Tibial artery (tissue), 4 donors: ENCODE measurements at regions not wholly inside any gene's neighbourhood (a gene's known extent, or its start where the extent isn't known, plus 50 kb on each side); places are given as distances from the start of the nearest gene placed in this dataset.

Experiments
- DNase-seq, 2 donors: peaks; one replicate each; pipeline ENCODE4 v3.0.0-alpha.2; 2019
- H3K27ac ChIP-seq, 2 donors: fragments of 200-600 bp; sonication (generic) in 1 of 2; 1 replicate in 1 of 2; 2 replicates in 1 of 2; pipeline ENCODE4 v1.5.1; 2018 to 2019; ENCODE audit warnings: mild to moderate bottlenecking in 1 of 2
- H3K27me3 ChIP-seq, 2 donors: fragments of 200-600 bp; sonication (generic) in 1 of 2; one replicate each; pipeline versions ENCODE4 v1.5.1 to v1.6.0; 2016 to 2019
- H3K36me3 ChIP-seq, 3 donors: fragments of 200-600 bp; sonication (generic) in 2 of 3; one replicate each; pipeline ENCODE4 v1.5.1; 2016 to 2019; ENCODE audit warnings: mild to moderate bottlenecking in 2 of 3
- H3K4me1 ChIP-seq, 4 donors: fragments of 200-600 bp; sonication (generic) in 2 of 4; 1 replicate in 3 of 4; 2 replicates in 1 of 4; pipeline ENCODE4 v1.5.1; 2016 to 2019
- H3K4me3 ChIP-seq, 2 donors: fragments of 200-600 bp; sonication (generic) in 1 of 2; 1 replicate in 1 of 2; 2 replicates in 1 of 2; pipeline ENCODE4 v1.5.1; 2018 to 2019; ENCODE audit warnings: mild to moderate bottlenecking in 2 of 2
- H3K9me3 ChIP-seq, 3 donors: fragments of 200-600 bp; sonication (generic) in 1 of 3; one replicate each; pipeline ENCODE4 v1.5.1; 2016 to 2019
- CTCF ChIP-seq, 2 experiments: fragments of 200-600 bp in 1 of 2; fragments of 450-650 bp in 1 of 2; IDR thresholded peaks; one replicate each; pipeline ENCODE4 v1.5.1; 2017 to 2019; ENCODE audit warnings: antibody characterized with exemption in 2 of 2, mild to moderate bottlenecking in 1 of 2, moderate library complexity in 1 of 2
- intact Hi-C: fragments of 100-400 bp; cut with DNase I; formaldehyde crosslinking; loops from one replicate; pipeline ENCODE4 v1.15.0; 2023; ENCODE audit warnings: low total_unique reads

GRCh38 chr4:159764343-159764952 lies 661.6 kb downstream of the RAPGEF2 start:
- TF ChIP-seq CTCF (IDR thresholded peaks at IDR 0.05), result peak; percentile 25 to 40
- intact Hi-C loops, result no loop called here
- Histone ChIP-seq H3K27me3 (no peaks in the 10 kb centered on the region), H3K27ac (no peak overlapping the region), H3K9me3 (no peaks in the 10 kb centered on the region), H3K4me3 (no peak overlapping the region), H3K36me3 (no peaks in the 10 kb centered on the region), H3K4me1 (no peaks in the 10 kb centered on the region)
- DNase-seq, result no peak

- Histone ChIP-seq H3K9me3 (no peaks in the 10 kb centered on the region), H3K36me3 (no peaks in the 10 kb centered on the region), H3K4me1 (no peaks in the 10 kb centered on the region), H3K27me3 (no peaks in the 10 kb centered on the region), H3K4me3 (no peak overlapping the region), H3K27ac (no peak overlapping the region)
- DNase-seq, result no peak
- TF ChIP-seq CTCF (IDR thresholded peaks at IDR 0.05), result no peak
- intact Hi-C loops, result no loop called here
Measured at GRCh38 chr4:159765382-159765781, 662.5 kb downstream of the RAPGEF2 start.

- TF ChIP-seq CTCF (IDR thresholded peaks at IDR 0.05), result no peak
- no peaks in the 10 kb centered on the region for H3K27me3 ChIP-seq
- no peaks in the 10 kb centered on the region for H3K4me1 ChIP-seq
- no peak overlapping the region for H3K4me3 ChIP-seq
- H3K36me3 ChIP-seq, result no peaks in the 10 kb centered on the region
- DNase-seq, result no peak
- intact Hi-C loops, result no loop called here
- no peaks in the 10 kb centered on the region for H3K9me3 ChIP-seq
- no peak overlapping the region for H3K27ac ChIP-seq
Measured at GRCh38 chr4:159766241-159766640, 663.4 kb downstream of the RAPGEF2 start.

GRCh38 chr4:159767406-159767805 lies 664.5 kb downstream of the RAPGEF2 start:
- intact Hi-C loops, result no loop called here
- Histone ChIP-seq H3K9me3 (no peaks in the 10 kb centered on the region), H3K4me1 (no peaks in the 10 kb centered on the region), H3K27ac (no peak overlapping the region), H3K27me3 (no peaks in the 10 kb centered on the region), H3K4me3 (no peak overlapping the region), H3K36me3 (no peaks in the 10 kb centered on the region)
- DNase-seq, result no peak
- no peak for TF ChIP-seq CTCF (IDR thresholded peaks at IDR 0.05)

GRCh38 chr4:159768016-159768415 lies 665.1 kb downstream of the RAPGEF2 start:
- TF ChIP-seq CTCF (IDR thresholded peaks at IDR 0.05), result no peak
- Histone ChIP-seq H3K27ac (no peak overlapping the region), H3K4me1 (no peaks in the 10 kb centered on the region), H3K27me3 (no peaks in the 10 kb centered on the region), H3K36me3 (no peaks in the 10 kb centered on the region), H3K4me3 (no peak overlapping the region), H3K9me3 (no peaks in the 10 kb centered on the region)
- intact Hi-C loops, result no loop called here
- no peak for DNase-seq

GRCh38 chr4:159770401-159770800 lies 667.5 kb downstream of the RAPGEF2 start:
- Histone ChIP-seq H3K4me3 (no peak overlapping the region), H3K27me3 (no peaks in the 10 kb centered on the region), H3K27ac (no peak overlapping the region), H3K9me3 (no peaks in the 10 kb centered on the region), H3K36me3 (no peaks in the 10 kb centered on the region), H3K4me1 (no peaks in the 10 kb centered on the region)
- intact Hi-C loops, result no loop called here
- DNase-seq, result no peak
- no peak for TF ChIP-seq CTCF (IDR thresholded peaks at IDR 0.05)
